T1000 (cell line): ENCODE measurements at regions not wholly inside any gene's neighbourhood (a gene's known extent, or its start where the extent isn't known, plus 50 kb on each side); places are given as distances from the start of the nearest gene placed in this dataset.

ENCODE experiments used
- DNase-seq: peaks from one replicate; lab custom pipeline; 2025; ENCODE audit warnings: mixed read lengths; lab: John Stamatoyannopoulos, UW

- no peak for DNase-seq
These were observed 421.0 kb downstream of the DYNC2H1 start for GRCh38 chr11:103530257-103530656.

GRCh38 chr11:103532133-103532788 is 423.0 kb downstream of the DYNC2H1 start:
- DNase-seq: no peak

- no peak for DNase-seq
These were observed 425.0 kb downstream of the DYNC2H1 start for GRCh38 chr11:103534191-103534590.

- DNase-seq: no peak
These were observed 425.7 kb downstream of the DYNC2H1 start for GRCh38 chr11:103534959-103535358.

- DNase-seq: no peak
These were observed 427.1 kb downstream of the DYNC2H1 start for GRCh38 chr11:103536335-103536722.

- DNase-seq: no peak
These were observed 428.8 kb downstream of the DYNC2H1 start for GRCh38 chr11:103537904-103538502.

GRCh38 chr11:103539166-103539565 is 429.9 kb downstream of the DYNC2H1 start:
- DNase-seq: no peak

GRCh38 chr11:103541186-103541795 is 432.1 kb downstream of the DYNC2H1 start:
- no peak for DNase-seq

GRCh38 chr11:103542851-103543250 is 433.6 kb downstream of the DYNC2H1 start:
- no peak for DNase-seq

GRCh38 chr11:103543456-103543855 is 434.2 kb downstream of the DYNC2H1 start:
- DNase-seq: no peak

GRCh38 chr11:103544874-103545273 is 435.6 kb downstream of the DYNC2H1 start:
- no peak for DNase-seq

GRCh38 chr11:103545551-103545950 is 436.3 kb downstream of the DYNC2H1 start:
- no peak for DNase-seq

GRCh38 chr11:103546236-103546635 is 437.0 kb downstream of the DYNC2H1 start:
- no peak for DNase-seq

GRCh38 chr11:103547024-103547423 is 437.8 kb downstream of the DYNC2H1 start:
- no peak for DNase-seq

- DNase-seq: no peak
These were observed 438.5 kb downstream of the DYNC2H1 start for GRCh38 chr11:103547691-103548090.

- DNase-seq: no peak
These were observed 439.6 kb downstream of the DYNC2H1 start for GRCh38 chr11:103548838-103549237.

- DNase-seq: no peak
These were observed 441.6 kb downstream of the DYNC2H1 start for GRCh38 chr11:103550811-103551210.

- DNase-seq: no peak
These were observed 442.9 kb downstream of the DYNC2H1 start for GRCh38 chr11:103552086-103552485.

GRCh38 chr11:103556171-103556570 is 446.9 kb downstream of the DYNC2H1 start:
- no peak for DNase-seq

GRCh38 chr11:103566116-103566515 is 456.9 kb downstream of the DYNC2H1 start:
- DNase-seq: no peak

- DNase-seq: no peak
These were observed 454.7 kb upstream of the DDI1 start for GRCh38 chr11:103581760-103582159.

- no peak for DNase-seq
These were observed 454.0 kb upstream of the DDI1 start for GRCh38 chr11:103582351-103582909.

- DNase-seq: no peak
These were observed 452.4 kb upstream of the DDI1 start for GRCh38 chr11:103584021-103584420.
